H54 (cell line): ENCODE measurements at regions not wholly inside any gene's neighbourhood (a gene's known extent, or its start where the extent isn't known, plus 50 kb on each side); places are given as distances from the start of the nearest gene placed in this dataset.

Experiments
- DNase-seq: peaks from one replicate; pipeline ENCODE4 v3.0.0; 2011; ENCODE audit warnings: low spot score, mixed read lengths; ENCODE audit not compliant: insufficient read length
- FAIRE-seq: peaks from 3 replicates; lab custom pipeline; 2011; peaks lifted over from hg19 to GRCh38; lab: Jason Lieb, UNC
- POLR2A ChIP-seq: IDR thresholded peaks from 2 replicates; pipeline ENCODE4 v1.6.1; 2011; ENCODE audit warnings: low read depth, mild to moderate bottlenecking, low read length

- DNase-seq (no peak), FAIRE-seq (no peak)
- no peak for TF ChIP-seq POLR2A
Measured at GRCh38 chr19:31961191-31961590, 384.2 kb upstream of the ZNF507 start.

- FAIRE-seq (no peak), DNase-seq (no peak)
- no peak for TF ChIP-seq POLR2A
Measured at GRCh38 chr19:31961667-31962066, 383.7 kb upstream of the ZNF507 start.

GRCh38 chr19:31962561-31962996 lies 382.8 kb upstream of the ZNF507 start:
- DNase-seq (no peak), FAIRE-seq (no peak)
- TF ChIP-seq POLR2A: no peak

- TF ChIP-seq POLR2A: no peak
- no peak for FAIRE-seq
- no peak for DNase-seq
Measured at GRCh38 chr19:31963746-31964145, 381.7 kb upstream of the ZNF507 start.

- DNase-seq (no peak), FAIRE-seq (no peak)
- TF ChIP-seq POLR2A: no peak
Measured at GRCh38 chr19:31969016-31969415, 376.4 kb upstream of the ZNF507 start.

- no peak for TF ChIP-seq POLR2A
- no peak for FAIRE-seq
- DNase-seq: no peak
Measured at GRCh38 chr19:31970027-31970461, 375.4 kb upstream of the ZNF507 start.

GRCh38 chr19:31974290-31974689 lies 371.1 kb upstream of the ZNF507 start:
- no peak for FAIRE-seq

GRCh38 chr19:31974941-31975340 lies 370.5 kb upstream of the ZNF507 start:
- no peak for FAIRE-seq
- no peak for DNase-seq
- TF ChIP-seq POLR2A: no peak

More at GRCh38 chr19:31974290-31974689, 371.1 kb upstream of the ZNF507 start:
- DNase-seq: no peak
- TF ChIP-seq POLR2A: no peak

GRCh38 chr19:31975461-31975860 lies 369.9 kb upstream of the ZNF507 start:
- TF ChIP-seq POLR2A: no peak
- FAIRE-seq (no peak), DNase-seq (no peak)

GRCh38 chr19:31976775-31977536 lies 368.5 kb upstream of the ZNF507 start:
- FAIRE-seq (no peak), DNase-seq (no peak)
- no peak for TF ChIP-seq POLR2A

- no peak for TF ChIP-seq POLR2A
- FAIRE-seq: no peak
- DNase-seq: no peak
Measured at GRCh38 chr19:31979362-31979761, 366.0 kb upstream of the ZNF507 start.

- no peak for TF ChIP-seq POLR2A
- no peak for FAIRE-seq
- DNase-seq: no peak
Measured at GRCh38 chr19:31979949-31980670, 365.3 kb upstream of the ZNF507 start.

- DNase-seq: no peak
- no peak for TF ChIP-seq POLR2A
- FAIRE-seq: no peak
Measured at GRCh38 chr19:31980796-31981195, 364.6 kb upstream of the ZNF507 start.

GRCh38 chr19:31981545-31981944 lies 363.9 kb upstream of the ZNF507 start:
- FAIRE-seq: no peak

More at GRCh38 chr19:31981545-31981944, 363.9 kb upstream of the ZNF507 start:
- no peak for DNase-seq
- TF ChIP-seq POLR2A: no peak
